DND-41 (cell line): ENCODE measurements at regions not wholly inside any gene's neighbourhood (a gene's known extent, or its start where the extent isn't known, plus 50 kb on each side); places are given as distances from the start of the nearest gene placed in this dataset.
A peak's percentile ranks its signal among the peaks of the same experiment; 100 is the strongest.

Experiments
- ATAC-seq: fragments of 200-7000 bp; cut with Tn5 transposase; 3 replicates; pipeline ENCODE4 v1.9.1; 2021; ENCODE audit warnings: low read depth; ENCODE audit not compliant: insufficient read depth
- DNase-seq: peaks from one replicate; pipeline ENCODE4 v3.0.0-alpha.2; 2020
- H2AFZ ChIP-seq: 2 replicates; pipeline ENCODE4 v1.6.0; 2012; ENCODE audit warnings: low read depth, low read length
- H3K27ac ChIP-seq: 2 replicates; pipeline ENCODE4 v1.5.1; 2012; ENCODE audit warnings: low read length, inconsistent platforms
- H3K27me3 ChIP-seq: fragments of 200-600 bp; sonication (generic); 2 replicates; pipeline ENCODE4 v1.6.0; 2012; ENCODE audit warnings: low read length, mild to moderate bottlenecking, inconsistent platforms; ENCODE audit not compliant: insufficient read depth, poor library complexity
- H3K36me3 ChIP-seq: 2 replicates; pipeline ENCODE4 v1.5.1; 2012; ENCODE audit warnings: low read length, inconsistent platforms; ENCODE audit not compliant: insufficient read depth
- H3K4me1 ChIP-seq: 2 replicates; pipeline ENCODE4 v1.5.1; 2012; ENCODE audit warnings: mild to moderate bottlenecking, low read length; ENCODE audit not compliant: insufficient read depth
- H3K4me2 ChIP-seq: 2 replicates; pipeline ENCODE4 v1.6.0; 2012; ENCODE audit warnings: mild to moderate bottlenecking, moderate library complexity, low read length, inconsistent platforms; ENCODE audit not compliant: insufficient read depth
- H3K4me3 ChIP-seq, 2 experiments: fragments of 200-600 bp in 1 of 2; shearing (Covaris generic) in 1 of 2; 2 replicates each; pipeline ENCODE4 v1.5.1; 2012 to 2016; ENCODE audit warnings: inconsistent platforms in 2 of 2, low read length in 2 of 2, mild to moderate bottlenecking in 2 of 2, low read depth in 1 of 2, moderate library complexity in 1 of 2
- H3K79me2 ChIP-seq: 2 replicates; pipeline ENCODE4 v1.6.0; 2012; ENCODE audit warnings: low read length, inconsistent platforms; ENCODE audit not compliant: insufficient read depth
- H3K9ac ChIP-seq: 2 replicates; pipeline ENCODE4 v1.6.0; 2012; ENCODE audit warnings: low read depth, mild to moderate bottlenecking, inconsistent platforms, low read length, moderate library complexity
- H3K9me3 ChIP-seq: 2 replicates; pipeline ENCODE4 v1.5.1; 2012; ENCODE audit warnings: low read length, moderate library complexity, mild to moderate bottlenecking, inconsistent platforms; ENCODE audit not compliant: insufficient read depth, severe bottlenecking
- H4K20me1 ChIP-seq: 2 replicates; pipeline ENCODE4 v1.6.0; 2012; ENCODE audit warnings: low read length; ENCODE audit not compliant: insufficient read depth
- EZH2 ChIP-seq: IDR thresholded peaks from 3 replicates; pipeline ENCODE4 v1.6.1; 2012; ENCODE audit warnings: borderline replicate concordance, low read depth, mild to moderate bottlenecking, moderate library complexity, low read length, inconsistent platforms; ENCODE audit not compliant: severe bottlenecking
- TF ChIP-seq, protein P1 (sequence below): IDR thresholded peaks from 2 replicates; pipeline ENCODE4 v1.5.1; 2012; ENCODE audit warnings: borderline replicate concordance, low read length, moderate library complexity, mild to moderate bottlenecking; ENCODE audit not compliant: poor library complexity, severe bottlenecking; ENCODE audit errors: extremely low read depth

DNA sequence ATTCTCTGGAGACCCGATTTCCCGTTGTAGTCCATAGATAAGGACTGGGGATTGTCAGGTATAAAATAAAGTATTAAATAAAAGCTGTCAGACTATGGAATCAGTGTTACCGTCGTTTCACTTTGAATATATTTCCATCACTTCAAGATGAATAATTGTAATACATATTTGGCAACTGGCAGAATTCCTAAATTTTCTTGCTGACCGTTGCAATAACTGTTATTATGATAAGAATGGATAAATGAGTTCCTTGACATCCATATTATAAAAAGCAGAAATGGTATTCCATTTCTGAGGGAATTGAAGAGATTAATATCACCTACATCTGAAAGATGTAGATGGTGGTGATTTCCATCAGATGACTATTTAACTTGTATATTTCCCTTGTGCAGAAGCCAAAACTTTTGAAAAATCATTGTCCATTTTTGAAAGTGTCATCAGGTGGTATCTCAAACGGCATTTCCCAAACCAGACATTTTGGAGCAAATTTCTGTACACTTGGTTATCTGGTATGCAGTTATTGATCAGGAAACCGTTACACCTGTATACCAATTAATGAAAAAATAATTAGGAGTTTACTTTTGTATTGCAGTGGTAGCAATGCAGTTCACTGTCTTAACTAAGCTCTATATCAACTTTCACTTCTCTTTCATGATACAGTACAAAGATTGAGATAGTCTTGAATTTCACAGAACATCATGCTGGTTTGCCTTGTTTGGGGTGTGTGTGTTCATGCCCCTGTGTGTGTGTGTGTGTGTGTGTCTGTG, 878.5 kb downstream of the PCDH18 start:
- H4K20me1 ChIP-seq, result no peaks in the 10 kb centered on the region
- no peaks in the 10 kb centered on the region for H3K27me3 ChIP-seq
- H3K9me3 ChIP-seq, result no peaks in the 10 kb centered on the region
- H3K36me3 ChIP-seq, result no peaks in the 10 kb centered on the region
- H3K4me2 ChIP-seq, result no peak overlapping the region
- no peaks in the 10 kb centered on the region for H3K79me2 ChIP-seq
- ATAC-seq (no peak), DNase-seq (no peak)
- no peak for TF ChIP-seq EZH2
- TF ChIP-seq, protein P1, sequence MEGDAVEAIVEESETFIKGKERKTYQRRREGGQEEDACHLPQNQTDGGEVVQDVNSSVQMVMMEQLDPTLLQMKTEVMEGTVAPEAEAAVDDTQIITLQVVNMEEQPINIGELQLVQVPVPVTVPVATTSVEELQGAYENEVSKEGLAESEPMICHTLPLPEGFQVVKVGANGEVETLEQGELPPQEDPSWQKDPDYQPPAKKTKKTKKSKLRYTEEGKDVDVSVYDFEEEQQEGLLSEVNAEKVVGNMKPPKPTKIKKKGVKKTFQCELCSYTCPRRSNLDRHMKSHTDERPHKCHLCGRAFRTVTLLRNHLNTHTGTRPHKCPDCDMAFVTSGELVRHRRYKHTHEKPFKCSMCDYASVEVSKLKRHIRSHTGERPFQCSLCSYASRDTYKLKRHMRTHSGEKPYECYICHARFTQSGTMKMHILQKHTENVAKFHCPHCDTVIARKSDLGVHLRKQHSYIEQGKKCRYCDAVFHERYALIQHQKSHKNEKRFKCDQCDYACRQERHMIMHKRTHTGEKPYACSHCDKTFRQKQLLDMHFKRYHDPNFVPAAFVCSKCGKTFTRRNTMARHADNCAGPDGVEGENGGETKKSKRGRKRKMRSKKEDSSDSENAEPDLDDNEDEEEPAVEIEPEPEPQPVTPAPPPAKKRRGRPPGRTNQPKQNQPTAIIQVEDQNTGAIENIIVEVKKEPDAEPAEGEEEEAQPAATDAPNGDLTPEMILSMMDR, result no peak
- H2AFZ ChIP-seq, result no peak overlapping the region
- H3K27ac ChIP-seq, result no peak overlapping the region
- no peak overlapping the region for H3K4me3 ChIP-seq
- no peak overlapping the region for H3K9ac ChIP-seq
- H3K4me1 ChIP-seq, result peaks cover 29% of the 10 kb centered on the region

DNA sequence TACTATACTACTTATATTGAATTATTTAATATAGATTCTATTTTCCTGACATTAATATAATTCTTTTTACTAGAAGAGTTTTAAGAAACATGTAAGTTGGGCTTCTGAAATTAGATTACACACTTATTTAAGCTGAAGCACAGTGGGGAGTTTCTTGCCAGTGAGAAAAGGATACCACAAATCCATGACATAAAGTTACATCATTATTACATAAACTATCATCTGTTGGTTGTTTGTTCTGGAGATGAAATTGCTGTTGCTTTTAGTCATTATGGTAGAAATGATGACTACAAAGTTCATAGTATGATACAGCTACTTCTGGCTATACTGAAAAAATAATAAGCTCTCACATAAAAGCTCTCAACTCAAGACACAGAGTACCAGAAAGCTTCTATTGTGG, 880.4 kb downstream of the PCDH18 start:
- H3K27me3 ChIP-seq, result no peaks in the 10 kb centered on the region
- H3K4me1 ChIP-seq, result peaks cover 29% of the 10 kb centered on the region
- H4K20me1 ChIP-seq, result no peaks in the 10 kb centered on the region
- no peaks in the 10 kb centered on the region for H3K9me3 ChIP-seq
- TF ChIP-seq EZH2, result no peak
- TF ChIP-seq, protein P1, result no peak
- H3K36me3 ChIP-seq, result no peaks in the 10 kb centered on the region
- no peak for ATAC-seq
- H3K27ac ChIP-seq, result no peak overlapping the region; the same call in 1 of the 2 replicates
- no peak overlapping the region for H3K4me2 ChIP-seq
- H3K4me3 ChIP-seq, result no peak overlapping the region
- no peak overlapping the region for H3K9ac ChIP-seq
- no peak for DNase-seq
- no peaks in the 10 kb centered on the region for H3K79me2 ChIP-seq
- no peak overlapping the region for H2AFZ ChIP-seq

DNA sequence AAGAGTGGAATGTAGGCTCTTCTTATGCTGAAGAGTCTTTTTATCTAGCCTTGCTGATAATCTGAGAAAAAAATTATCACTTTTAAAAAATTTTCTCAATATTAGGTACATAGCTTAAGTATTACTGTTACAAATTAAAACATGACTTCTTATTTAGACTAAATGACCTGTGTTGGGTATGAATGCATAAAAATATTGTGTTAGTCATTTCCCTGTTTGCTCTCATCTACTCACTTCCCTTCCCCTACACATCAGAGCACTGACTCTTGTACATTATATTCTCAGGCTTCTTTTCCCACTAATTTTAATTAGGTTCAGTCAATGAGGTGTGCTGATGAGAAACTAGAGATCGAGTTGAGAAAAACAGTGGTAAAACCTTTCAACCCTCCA, 881.0 kb downstream of the PCDH18 start:
- ATAC-seq (peak; percentile 55), DNase-seq (no peak)
- Histone ChIP-seq H3K4me1 (peaks cover 29% of the 10 kb centered on the region), H3K27me3 (no peaks in the 10 kb centered on the region), H3K27ac (peak overlapping the region; percentile 55), H2AFZ (peak overlapping the region; percentile 47), H3K4me2 (no peak overlapping the region), H3K9ac (no peak overlapping the region), H3K79me2 (no peaks in the 10 kb centered on the region), H4K20me1 (no peaks in the 10 kb centered on the region), H3K9me3 (no peaks in the 10 kb centered on the region), H3K36me3 (no peaks in the 10 kb centered on the region), H3K4me3 (no peak overlapping the region)
- no peak for TF ChIP-seq EZH2
- TF ChIP-seq, protein P1, result no peak
